NCI-H345 (cell line): ENCODE measurements at regions not wholly inside any gene's neighbourhood (a gene's known extent, or its start where the extent isn't known, plus 50 kb on each side); places are given as distances from the start of the nearest gene placed in this dataset.

Experiments used
- DNase-seq: peaks from one replicate; lab custom pipeline; 2025; lab: John Stamatoyannopoulos, UW

- DNase-seq, result no peak
Observed at GRCh38 chr7:38002689-38003088, 82.2 kb downstream of the EPDR1 start.

GRCh38 chr7:38006559-38006958, 86.1 kb downstream of the EPDR1 start:
- no peak for DNase-seq

- DNase-seq, result no peak
Observed at GRCh38 chr7:38007096-38007495, 86.7 kb downstream of the EPDR1 start.

GRCh38 chr7:38013246-38013645, 92.8 kb downstream of the EPDR1 start:
- no peak for DNase-seq

- no peak for DNase-seq
Observed at GRCh38 chr7:38016567-38016966, 96.1 kb downstream of the EPDR1 start.

- DNase-seq, result no peak
Observed at GRCh38 chr7:38017320-38017719, 96.9 kb downstream of the EPDR1 start.

- no peak for DNase-seq
Observed at GRCh38 chr7:38020121-38020785, 99.8 kb downstream of the EPDR1 start.

- no peak for DNase-seq
Observed at GRCh38 chr7:38021892-38022291, 101.5 kb downstream of the EPDR1 start.

GRCh38 chr7:38025815-38026214, 105.4 kb downstream of the EPDR1 start:
- no peak for DNase-seq

- DNase-seq, result no peak
Observed at GRCh38 chr7:38027884-38028455, 107.5 kb downstream of the EPDR1 start.

GRCh38 chr7:38034062-38034908, 113.8 kb downstream of the EPDR1 start:
- no peak for DNase-seq

- DNase-seq, result no peak
Observed at GRCh38 chr7:38040831-38041230, 120.4 kb downstream of the EPDR1 start.

- no peak for DNase-seq
Observed at GRCh38 chr7:38049679-38050078, 128.4 kb upstream of the STARD3NL start.

GRCh38 chr7:38051311-38051710, 126.7 kb upstream of the STARD3NL start:
- DNase-seq, result no peak

- DNase-seq, result no peak
Observed at GRCh38 chr7:38051786-38052185, 126.3 kb upstream of the STARD3NL start.

GRCh38 chr7:38052786-38053185, 125.3 kb upstream of the STARD3NL start:
- peak; percentile 3 for DNase-seq

- DNase-seq, result no peak
Observed at GRCh38 chr7:38054199-38054598, 123.8 kb upstream of the STARD3NL start.

GRCh38 chr7:38057829-38058228, 120.2 kb upstream of the STARD3NL start:
- DNase-seq, result no peak

- DNase-seq, result no peak
Observed at GRCh38 chr7:38060116-38060515, 117.9 kb upstream of the STARD3NL start.

- no peak for DNase-seq
Observed at GRCh38 chr7:38060637-38061036, 117.4 kb upstream of the STARD3NL start.

GRCh38 chr7:38066391-38066790, 111.7 kb upstream of the STARD3NL start:
- no peak for DNase-seq

GRCh38 chr7:38068461-38068860, 109.6 kb upstream of the STARD3NL start:
- no peak for DNase-seq

- DNase-seq, result no peak
Observed at GRCh38 chr7:38069052-38069451, 109.0 kb upstream of the STARD3NL start.
